ENCODE measurements at regions not wholly inside any gene's neighbourhood (a gene's known extent, or its start where the extent isn't known, plus 50 kb on each side); places are given as distances from the start of the nearest gene placed in this dataset.
A peak's percentile ranks its signal among the peaks of the same experiment; 100 is the strongest.

DNA sequence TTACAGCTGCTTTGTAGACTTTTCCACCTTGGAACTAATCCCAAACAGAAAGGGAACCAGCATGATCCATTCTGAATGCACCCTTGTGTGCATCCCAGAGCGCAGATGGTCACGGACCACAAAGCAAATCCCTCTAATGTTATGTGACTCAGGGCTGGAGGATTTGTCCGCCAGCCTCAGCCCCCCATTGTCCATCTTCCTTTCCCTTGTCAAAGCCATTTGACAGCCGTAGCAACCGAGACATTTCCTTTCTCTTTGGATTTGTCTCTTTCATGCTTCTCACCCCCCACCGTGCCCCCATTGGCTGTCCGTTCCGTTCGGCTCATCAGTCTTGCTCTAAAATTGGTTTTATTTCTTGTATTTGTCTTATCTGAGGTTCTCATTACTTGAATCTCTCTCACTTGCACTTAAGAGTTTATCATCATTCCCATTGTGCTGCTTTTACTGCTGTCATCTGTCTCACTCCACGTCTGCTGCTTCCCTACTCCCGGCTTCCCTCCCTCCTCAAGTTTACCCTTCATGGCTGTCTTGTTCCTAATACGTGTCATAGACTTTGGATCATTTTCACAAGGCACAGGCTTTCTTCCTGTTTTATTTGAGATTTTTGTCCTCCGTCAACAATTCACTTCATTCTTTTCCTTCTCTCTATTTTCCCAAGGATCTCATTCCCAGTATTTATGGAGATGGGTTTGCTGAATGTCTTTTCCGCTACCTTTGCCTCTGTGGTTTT, 163.4 kb upstream of the ERCC4 start:
- no peak for FAIRE-seq

DNA sequence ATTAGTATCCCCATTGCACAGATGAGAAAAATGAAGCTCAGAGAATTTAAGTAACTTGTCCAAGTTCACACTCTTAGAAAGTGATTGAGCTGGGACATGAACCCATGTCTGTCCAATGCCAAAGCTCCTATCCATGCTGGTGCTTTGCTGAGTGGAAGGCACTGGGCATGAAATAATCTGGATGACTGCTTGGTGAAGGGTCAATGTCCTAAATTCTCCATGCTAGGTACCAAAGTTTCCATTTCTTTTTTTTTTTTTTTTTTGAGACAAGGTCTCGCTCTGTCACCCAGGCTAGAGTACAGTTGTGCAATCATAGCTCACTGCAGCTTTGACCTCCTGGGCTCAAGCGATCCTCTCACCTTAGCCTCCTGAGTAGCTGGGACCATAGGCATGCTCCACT, 153.6 kb upstream of the ERCC4 start:
- FAIRE-seq: no peak

DNA sequence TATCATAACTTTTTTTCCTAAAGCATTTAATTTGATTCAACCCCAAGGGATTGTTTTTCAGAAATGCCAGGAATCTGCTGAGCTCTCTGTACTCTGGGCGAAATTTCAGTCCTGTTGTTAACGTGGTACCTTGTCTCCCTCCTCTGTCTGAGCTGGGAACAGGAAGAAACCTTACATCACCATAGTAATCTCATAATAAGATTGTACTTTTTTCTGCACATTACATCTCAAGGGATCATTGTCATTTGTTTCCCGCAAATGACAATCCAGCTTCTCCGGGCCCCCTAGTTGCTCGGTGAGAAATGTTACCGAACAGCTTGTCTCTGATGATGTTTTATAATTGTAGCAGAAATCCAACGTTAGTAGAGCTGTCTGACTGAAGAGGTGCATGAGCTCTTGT, 152.7 kb upstream of the ERCC4 start:
- FAIRE-seq: no peak

DNA sequence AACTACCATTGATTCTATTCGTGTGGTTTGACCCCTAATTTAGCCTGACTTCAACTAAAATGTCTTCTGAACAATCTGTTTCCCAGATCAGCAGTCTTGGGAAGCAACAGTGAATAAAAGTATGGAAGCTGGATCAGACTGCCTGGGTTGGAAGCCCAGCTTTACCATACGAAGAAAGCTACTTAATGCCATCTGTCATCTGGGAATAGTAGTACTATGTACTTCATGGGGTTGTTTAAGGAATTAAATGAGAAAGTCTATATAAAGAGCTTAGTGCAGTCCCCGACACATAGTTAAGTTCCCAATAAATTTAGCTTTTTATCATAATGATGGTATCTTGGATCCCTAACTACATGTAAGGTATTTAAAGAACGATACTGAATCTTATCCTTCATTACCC, 151.5 kb upstream of the ERCC4 start:
- FAIRE-seq: no peak

DNA sequence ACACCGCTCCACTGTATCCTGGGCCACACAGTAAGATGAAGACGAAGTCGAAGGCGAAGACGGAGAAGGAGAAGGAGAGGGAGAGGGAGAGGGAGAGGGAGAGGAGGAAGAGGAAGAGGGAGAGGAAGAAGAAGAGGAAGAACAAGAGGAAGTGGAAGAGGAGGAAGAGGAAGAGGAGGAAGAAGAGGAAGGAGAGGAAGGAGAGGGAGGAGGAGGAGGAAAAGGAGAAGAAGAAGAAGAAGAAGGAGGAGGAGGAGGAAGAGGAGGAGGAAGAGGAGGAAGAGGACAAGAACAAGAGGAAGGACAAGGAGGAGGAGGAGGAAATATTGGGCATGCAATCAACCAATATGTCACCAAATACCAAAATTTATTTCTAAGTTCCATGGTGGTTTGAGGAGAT, 149.5 kb upstream of the ERCC4 start:
- FAIRE-seq: no peak

DNA sequence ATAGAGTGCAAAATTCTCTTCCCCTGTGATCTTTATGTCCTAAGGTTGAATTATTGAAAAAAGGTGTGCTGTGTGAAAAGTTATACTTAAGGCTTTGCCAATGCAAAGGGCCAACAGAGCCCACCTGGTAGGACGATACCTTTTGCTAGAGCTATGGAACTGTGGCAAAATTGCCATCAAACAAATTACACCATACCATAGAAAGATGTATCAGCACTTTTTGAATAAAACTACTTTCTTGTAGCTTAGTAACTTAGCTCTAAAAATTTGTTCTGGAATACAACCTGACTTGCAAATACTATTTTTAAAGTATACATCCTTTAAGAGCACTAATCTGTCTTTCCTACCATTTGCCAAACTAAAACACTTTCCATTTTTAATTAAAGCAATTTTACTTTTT, 147.2 kb upstream of the ERCC4 start:
- no peak for FAIRE-seq

DNA sequence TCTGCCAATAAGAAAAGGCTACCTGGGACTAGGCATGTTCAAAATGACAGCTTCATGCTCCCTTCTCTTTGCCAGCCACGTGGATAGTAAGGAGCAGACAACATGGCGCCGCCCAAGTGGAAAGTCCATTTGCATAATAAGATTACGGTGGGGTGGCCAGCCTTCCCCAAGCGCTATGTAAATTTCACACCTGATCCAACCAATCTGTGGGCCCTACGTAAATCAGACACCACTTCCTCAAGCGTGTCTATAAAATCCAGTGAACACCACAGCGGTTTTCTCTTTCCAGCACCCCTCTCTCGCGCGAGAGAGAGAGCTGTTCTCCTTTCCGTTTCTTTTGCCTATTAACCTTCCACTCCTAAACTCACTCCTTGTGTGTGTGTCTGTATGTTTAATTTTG, 140.3 kb upstream of the ERCC4 start:
- FAIRE-seq: no peak

DNA sequence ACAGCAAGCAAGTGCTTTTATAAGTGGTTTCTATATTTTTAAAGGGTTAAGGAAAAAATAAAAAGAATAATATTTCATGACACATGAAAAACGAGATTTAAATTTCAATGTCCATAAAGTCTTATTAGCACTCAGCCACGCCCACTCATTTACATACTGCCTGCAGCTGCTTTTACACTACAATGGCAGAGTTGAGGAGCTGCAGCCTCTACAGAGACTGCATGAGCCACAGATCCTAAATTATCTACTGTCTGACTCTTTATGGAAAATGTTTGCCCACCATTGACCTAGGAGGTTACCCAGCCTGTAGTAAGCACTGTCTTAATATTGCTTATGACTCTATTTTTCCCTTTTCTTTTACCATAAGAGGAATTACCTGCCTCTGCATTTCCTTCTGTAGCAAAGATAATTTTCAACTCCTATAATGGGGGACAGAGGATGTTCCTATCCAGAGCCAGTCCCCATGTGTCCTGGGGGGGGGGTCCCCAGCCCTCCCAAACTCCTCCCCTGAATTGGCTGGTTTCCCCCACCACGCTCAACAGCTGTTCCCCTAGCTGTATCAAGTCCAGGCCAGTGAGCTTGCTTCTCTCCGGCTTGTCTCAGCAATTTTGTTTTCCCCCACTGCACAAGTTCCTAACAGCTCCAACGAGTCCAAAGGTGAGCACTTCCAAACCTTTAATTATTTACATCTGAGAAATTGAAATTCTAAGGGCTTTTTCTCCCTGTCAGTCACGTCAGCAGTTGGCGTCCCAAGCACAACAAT, 139.4 kb upstream of the ERCC4 start:
- FAIRE-seq: no peak

DNA sequence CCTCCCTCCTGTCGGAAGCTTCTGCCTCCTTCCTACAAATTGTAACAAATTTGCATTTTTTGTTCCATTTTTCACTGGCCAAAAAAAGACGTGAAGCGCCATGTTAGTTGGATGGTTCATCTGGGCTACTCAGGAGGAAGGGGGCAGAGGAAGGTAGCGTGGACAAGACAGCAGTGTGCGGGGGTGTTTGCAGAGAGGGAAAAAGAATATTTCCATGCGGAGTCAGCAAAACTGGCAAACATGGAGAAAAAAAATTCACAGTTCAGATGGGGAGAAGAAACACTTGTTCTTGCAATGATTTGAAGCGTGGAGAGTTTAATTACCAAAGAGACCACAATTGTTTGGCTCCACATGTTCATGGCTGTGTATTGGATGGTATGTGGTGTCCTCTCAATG, 138.8 kb upstream of the ERCC4 start:
- FAIRE-seq: no peak

DNA sequence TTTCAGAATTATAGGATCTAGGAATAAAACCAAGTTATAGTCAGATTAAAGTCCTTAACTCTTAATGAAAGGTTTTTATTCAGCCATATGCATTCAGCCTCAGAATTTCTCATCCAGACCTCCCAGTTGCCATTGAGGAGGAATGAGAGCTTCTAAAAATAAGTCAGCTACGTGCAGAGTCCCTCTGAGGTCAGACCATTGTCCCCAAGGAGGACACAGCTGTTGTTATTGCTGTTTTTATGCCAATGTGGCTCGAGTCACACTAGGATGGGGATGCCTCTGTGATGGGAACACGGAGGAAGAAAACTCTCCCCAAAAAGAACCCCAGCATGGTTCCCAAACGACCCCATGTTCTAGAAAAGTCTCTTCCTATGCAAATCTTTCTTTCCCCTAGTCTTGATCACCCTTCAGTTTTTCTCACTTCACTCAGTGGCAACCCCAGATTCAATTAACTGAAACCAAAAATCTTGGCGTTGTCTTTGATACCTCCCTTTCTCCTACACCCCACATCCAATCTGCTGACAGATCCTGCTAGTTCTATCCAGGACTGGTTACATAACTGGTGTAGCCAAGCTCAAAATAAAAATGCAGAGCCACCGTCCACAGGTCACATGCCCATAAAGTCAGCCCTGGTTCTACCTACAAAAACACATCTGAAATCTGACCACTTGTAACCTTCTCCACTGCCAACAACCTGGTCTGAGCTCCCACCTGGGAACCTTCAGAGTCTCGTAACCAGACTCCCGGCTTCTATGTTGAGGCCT, 138.2 kb upstream of the ERCC4 start:
- FAIRE-seq: no peak

DNA sequence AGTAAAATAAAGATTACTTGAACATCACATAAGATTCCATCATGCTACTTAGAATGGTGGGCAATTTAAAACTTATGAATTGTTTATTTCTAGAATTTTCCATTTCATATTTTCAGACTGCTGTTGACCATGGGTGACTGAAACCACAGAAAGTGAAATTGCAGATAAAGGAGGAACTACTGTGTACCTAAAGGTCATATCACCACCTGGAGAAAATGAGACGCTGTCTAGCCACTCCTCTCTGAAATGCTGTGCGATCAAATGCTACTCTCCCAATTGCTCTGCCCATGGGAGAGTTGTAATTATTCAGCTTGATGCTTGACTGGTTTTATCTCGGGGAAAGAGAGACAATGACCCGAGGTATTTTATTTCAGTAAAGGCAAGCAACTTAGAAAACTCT, 128.9 kb upstream of the ERCC4 start:
- FAIRE-seq: no peak

DNA sequence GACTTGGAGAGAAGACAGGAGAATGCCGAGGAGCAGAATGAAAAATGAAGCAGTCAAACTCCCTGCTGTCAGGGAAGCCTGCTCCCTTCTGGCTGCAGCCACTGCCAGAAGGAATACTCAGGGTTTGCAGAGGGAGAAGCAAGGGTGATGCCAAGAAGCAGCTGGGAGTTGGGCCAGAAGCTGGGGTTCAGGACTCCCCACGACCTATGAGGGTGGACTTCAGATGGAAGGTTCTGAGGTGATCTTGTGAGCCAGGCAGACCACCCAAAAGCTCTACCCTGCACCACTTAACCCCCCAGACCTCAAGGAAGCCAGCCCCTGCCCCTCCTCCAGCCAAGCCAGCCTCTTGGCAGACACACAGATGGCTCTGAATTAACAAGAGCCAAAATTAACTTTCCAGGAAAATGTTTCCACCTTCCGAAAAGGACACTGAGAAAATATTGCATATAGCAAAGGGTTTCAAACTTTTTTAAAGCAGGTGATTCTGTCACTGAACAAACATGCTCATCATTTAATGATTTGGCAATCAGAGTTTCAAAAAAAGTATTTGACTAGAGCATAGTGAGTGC, 126.0 kb upstream of the ERCC4 start:
- no peak for FAIRE-seq

DNA sequence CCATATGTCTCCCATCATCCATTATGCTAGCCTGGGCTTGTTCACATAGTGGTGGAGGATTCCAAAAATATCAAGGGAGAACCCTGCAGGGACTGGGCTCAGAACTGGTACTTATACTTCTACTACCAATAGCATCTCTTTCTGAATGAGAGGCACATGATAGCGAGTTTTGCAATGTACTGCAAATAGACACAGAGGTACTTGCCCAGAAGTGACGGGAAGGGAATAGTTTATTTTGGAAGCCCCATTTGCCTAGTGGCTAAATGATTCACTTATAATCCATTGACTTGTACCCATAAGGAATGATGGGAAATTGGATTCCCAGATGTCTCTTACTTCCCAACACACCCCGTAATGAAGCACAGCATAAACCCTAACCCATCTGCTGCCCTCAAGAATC, 124.8 kb upstream of the ERCC4 start:
- FAIRE-seq: no peak

DNA sequence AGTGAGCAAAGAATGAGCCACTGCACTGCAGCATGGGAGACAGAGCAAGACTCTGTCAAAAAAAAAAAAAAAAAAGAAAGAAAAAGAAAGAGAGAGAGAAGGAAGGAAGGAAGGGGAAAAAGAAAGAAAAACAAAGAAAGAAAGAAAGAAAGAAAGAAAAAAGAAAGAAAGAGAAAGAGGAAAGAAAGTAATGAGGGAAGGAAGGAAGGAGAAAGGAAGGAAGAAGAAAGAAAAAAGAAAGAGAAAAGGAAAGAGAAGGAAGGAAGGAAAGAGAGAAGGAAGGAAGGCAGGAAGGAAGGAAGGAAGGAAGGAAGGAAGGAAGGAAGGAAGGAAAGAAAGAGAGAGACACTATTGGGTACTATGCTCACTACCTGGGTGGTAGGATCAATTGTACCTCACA, 122.2 kb upstream of the ERCC4 start:
- FAIRE-seq: no peak

DNA sequence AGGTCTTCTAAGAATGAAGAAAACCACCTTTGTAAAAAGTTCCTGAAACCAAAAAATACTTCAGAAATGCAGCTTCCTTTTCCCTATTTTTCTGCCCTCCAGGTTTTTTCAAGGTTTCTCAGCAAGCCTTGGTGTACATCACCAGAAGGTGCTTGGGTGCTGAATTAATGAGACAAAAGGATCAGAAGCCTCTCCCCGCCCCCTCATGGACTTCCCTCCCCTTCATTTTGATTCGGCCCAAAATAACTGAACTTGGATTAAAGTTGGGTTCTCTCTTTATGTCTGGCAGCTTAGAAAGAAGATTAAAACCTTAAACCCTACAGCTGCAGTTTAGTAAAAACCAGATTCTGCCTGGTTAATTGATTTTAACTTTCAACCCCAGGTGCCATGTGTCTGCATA, 121.7 kb upstream of the ERCC4 start:
- no peak for FAIRE-seq

DNA sequence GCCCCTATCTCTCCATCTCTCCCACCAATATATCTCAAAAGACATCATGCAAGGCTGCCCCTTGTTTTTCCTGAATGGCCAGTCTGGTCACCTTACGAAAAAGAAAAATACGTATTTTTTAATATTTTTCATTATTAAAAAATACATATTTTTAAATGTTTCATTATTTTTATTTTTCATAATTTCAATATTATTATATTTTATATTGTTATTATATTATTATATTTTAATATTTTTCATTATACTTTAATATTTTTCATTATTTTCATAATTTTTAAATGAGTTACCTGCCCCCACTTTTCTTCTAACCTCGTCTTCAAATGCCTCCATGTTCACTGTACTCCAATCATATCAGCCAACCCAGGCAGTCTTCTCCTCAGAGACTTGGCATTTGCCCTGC, 116.0 kb upstream of the ERCC4 start:
- FAIRE-seq: peak; percentile 90

DNA sequence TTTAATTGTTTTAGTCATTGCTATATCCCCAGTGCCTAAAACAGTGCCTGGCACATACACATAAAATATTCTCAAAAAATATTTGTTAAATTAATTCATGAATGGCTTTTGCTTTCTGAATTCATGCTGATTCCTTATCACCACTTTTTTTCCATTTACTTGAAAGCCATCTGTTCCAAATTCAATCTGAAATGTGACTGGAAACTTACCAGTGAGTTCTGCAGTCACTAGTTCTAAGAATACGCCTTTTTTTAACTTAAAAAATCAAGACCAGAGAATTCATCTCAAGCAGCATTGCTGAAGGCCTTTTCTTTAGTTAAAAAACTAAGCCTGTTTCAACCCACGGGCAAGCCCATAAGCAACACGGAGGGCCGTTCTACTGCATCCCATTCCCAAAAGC, 114.0 kb upstream of the ERCC4 start:
- no peak for FAIRE-seq

DNA sequence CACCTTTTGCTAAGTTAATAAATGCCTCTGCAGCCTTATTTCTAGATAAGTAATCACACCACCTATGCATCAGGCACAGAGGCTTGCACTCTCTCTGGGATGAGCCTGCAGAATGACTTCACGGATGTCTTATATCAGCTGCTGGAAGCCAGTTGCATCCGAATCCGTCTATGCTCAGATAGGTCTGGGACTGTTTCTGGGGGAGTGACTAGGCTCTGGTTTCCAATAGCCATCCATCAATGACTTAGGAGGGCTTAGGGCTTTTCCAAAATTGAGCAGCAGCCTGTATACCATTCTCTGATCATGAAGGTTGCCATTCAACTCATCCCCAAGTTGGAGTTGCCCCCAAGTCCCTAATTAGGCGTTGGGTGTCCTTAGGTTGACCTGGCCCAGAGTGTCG, 113.3 kb upstream of the ERCC4 start:
- no peak for FAIRE-seq

DNA sequence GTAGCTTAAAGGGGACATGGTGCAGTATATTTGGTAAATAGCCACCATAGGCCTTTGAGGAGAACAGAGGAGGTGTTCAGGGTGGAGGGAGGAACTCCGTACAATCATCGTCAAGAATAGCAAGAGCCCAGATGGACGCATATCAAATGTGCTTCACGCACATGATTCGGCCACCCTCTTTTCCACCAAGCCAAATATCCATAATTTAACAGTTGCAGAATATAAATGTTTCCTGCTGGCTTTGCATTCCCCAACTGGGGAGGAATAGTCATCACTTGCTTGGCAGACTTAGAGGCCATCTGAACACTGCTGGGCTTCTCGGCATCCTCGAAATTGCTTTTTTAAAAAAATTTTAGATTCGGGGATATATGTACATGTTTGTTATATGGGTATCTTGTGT, 111.9 kb upstream of the ERCC4 start:
- no peak for FAIRE-seq

DNA sequence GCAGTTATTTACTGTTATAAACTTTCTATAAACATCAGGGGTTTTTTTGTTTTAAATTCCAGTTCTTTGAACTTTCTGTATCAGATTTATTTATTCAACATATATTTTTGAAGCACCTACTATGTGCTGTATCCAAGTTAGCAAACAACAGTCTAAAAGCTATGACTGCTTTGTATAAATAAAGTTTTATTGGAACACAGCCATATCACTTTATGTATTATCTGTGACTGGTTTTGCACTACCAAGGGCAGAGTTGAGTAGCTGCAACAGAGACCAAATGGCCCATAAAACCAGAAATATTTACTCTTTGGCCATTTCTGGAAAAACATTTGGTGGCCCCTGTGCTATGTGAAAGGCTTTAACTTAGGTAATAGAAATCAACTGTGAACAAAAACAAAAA, 110.2 kb upstream of the ERCC4 start:
- FAIRE-seq: no peak

DNA sequence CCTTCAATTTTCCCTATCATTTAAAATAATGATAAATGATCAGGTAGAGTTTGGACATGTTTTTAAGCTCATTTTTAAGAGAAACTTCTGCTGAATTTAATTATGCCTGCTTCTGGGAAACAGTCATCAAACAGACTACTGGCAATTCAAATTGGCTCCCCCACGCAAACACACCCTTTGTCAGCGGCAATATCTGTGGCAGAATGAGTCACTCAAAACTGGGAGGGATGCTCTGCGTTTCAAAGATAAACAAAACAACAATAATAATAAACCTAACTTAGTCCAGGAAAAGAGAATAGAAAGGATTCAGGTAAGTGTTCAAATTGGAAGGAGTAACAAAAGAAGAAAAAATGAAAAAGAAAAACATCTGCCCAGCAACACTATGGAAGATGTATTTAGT, 108.1 kb upstream of the ERCC4 start:
- FAIRE-seq: no peak

DNA sequence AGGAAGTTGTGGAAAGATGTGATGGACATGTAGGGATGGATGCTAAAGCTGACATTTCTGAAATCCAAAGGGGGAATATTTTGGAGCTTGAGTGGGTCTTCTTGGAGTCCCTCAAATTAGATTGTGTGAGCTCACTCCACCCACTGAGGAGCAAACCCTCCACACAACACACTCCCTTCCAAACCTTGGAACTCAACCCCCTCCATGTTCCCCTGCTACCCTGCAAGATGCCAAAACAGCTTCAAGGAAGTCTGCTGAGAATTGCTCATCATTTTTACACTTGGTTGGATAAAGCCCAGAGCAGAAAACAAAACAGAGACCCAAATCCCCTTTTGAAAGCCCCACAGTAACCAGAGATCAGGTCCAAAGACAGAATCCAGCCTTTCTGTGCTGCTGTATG, 103.3 kb upstream of the ERCC4 start:
- no peak for FAIRE-seq

DNA sequence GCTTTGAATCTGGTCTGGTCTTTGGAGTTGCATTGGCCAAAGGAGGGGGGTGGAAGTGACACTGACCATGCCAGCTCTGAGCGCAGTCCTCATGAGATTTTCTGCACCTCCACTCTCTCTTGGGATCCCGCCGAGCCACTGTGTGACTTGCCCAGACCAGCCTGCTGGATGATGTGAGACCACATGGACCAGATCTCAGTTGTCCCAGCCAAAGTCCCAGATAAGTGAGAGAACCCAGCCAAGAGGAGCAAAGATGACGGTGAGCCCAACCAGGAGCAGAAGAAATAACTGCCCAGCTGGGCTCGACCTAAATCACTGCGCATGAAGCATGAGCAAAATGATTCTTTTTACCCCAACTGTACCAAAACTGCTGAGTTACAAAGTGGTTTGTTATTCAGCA, 96.5 kb upstream of the ERCC4 start:
- FAIRE-seq: no peak
